Prostate gland (tissue), 2 donors: ENCODE measurements at regions not wholly inside any gene's neighbourhood (a gene's known extent, or its start where the extent isn't known, plus 50 kb on each side); places are given as distances from the start of the nearest gene placed in this dataset.

ENCODE experiments used
- CTCF ChIP-seq, 4 experiments: fragments of 200-600 bp in 2 of 4; fragments of 450-650 bp in 2 of 4; sonication (generic) in 2 of 4; IDR thresholded peaks; 1 replicate in 3 of 4; 2 replicates in 1 of 4; pipeline ENCODE4 v1.5.1; 2016 to 2019; ENCODE audit warnings: antibody characterized with exemption in 4 of 4, mild to moderate bottlenecking in 2 of 4, moderate library complexity in 2 of 4
- POLR2A ChIP-seq: fragments of 450-650 bp; IDR thresholded peaks from one replicate; pipeline ENCODE4 v1.6.1; 2016; ENCODE audit warnings: antibody characterized with exemption, mild to moderate bottlenecking

- no peak for TF ChIP-seq CTCF (IDR thresholded peaks at IDR 0.05)
- no peak for TF ChIP-seq POLR2A
Measured at GRCh38 chr10:133011882-133012281, 69.5 kb upstream of the CFAP46 start.
